Adrenal gland (tissue), 9 donors: ENCODE measurements at regions not wholly inside any gene's neighbourhood (a gene's known extent, or its start where the extent isn't known, plus 50 kb on each side); places are given as distances from the start of the nearest gene placed in this dataset.

Source experiments
- DNase-seq, 7 donors: peaks; one replicate each; pipeline ENCODE4 v3.0.0-alpha.2; 2019 to 2020
- H3K27ac ChIP-seq, 5 donors: fragments of 200-600 bp; sonication (generic) in 4 of 5; 1 replicate in 3 of 5; 2 replicates in 2 of 5; pipeline versions ENCODE4 v1.5.1 to v1.8.0; 2016 to 2020; ENCODE audit warnings: mild to moderate bottlenecking in 1 of 5
- H3K27me3 ChIP-seq: fragments of 200-600 bp; 2 replicates; pipeline ENCODE4 v1.8.0; 2021
- H3K36me3 ChIP-seq, 2 donors: fragments of 200-600 bp; replicated peaks in 1 of 2; 1 replicate in 1 of 2; 2 replicates in 1 of 2; pipeline versions ENCODE4 v1.5.1 to v1.8.0; 2018 to 2022
- H3K4me1 ChIP-seq, 2 donors: fragments of 200-600 bp; replicated peaks in 1 of 2; 1 replicate in 1 of 2; 2 replicates in 1 of 2; pipeline versions ENCODE4 v1.5.1 to v1.8.0; 2018 to 2021
- H3K4me3 ChIP-seq, 4 donors: fragments of 200-600 bp; sonication (generic) in 3 of 4; one replicate each; pipeline ENCODE4 v1.5.1; 2016 to 2018
- H3K9me3 ChIP-seq, 3 donors: fragments of 200-600 bp; sonication (generic) in 1 of 3; replicated peaks in 1 of 3; 1 replicate in 2 of 3; 2 replicates in 1 of 3; pipeline versions ENCODE4 v1.5.1 to v1.8.0; 2016 to 2021
- POLR2A ChIP-seq, 2 donors: fragments of 450-650 bp; IDR thresholded peaks; one replicate each; pipeline ENCODE4 v1.6.1; 2017; ENCODE audit warnings: antibody characterized with exemption in 2 of 2, mild to moderate bottlenecking in 2 of 2, moderate library complexity in 1 of 2
- WGBS, 4 donors: extraction: QIAGEN DNeasy Blood & Tissue Kit in 2 of 4; methylation state at CpG; one replicate each; pipeline versions ENCODE4 v1.1.5 to v1.1.7; 2013 to 2017; 5-methylcytosine and 5-hydroxymethylcytosine counted together
- intact Hi-C, 2 donors: fragments of 100-400 bp; cut with DNase I; formaldehyde crosslinking; loops; one replicate each; pipeline versions ENCODE4 v1.14.1 to v1.15.0; 2022 to 2023
- TF ChIP-seq, protein P1 (sequence below), 6 experiments: fragments of 450-650 bp in 4 of 6; fragments of 200-600 bp in 2 of 6; sonication (generic) in 1 of 6; IDR thresholded peaks; 1 replicate in 5 of 6; 2 replicates in 1 of 6; pipeline versions ENCODE4 v1.5.1 to v1.8.0; 2016 to 2021; ENCODE audit warnings: antibody characterized with exemption in 6 of 6, mild to moderate bottlenecking in 2 of 6, moderate library complexity in 1 of 6
- donor health status: healthy with polysubstance abuse.
- donor health status: Bipolar disorder and iron deficiency.
- donor health status: DM: yes; HTN: yes; CAD: no.
- donor health status: DM: no; HTN: no; CAD: no.
- donor health status: DM: no; HTN: no; CAD: no.

DNA sequence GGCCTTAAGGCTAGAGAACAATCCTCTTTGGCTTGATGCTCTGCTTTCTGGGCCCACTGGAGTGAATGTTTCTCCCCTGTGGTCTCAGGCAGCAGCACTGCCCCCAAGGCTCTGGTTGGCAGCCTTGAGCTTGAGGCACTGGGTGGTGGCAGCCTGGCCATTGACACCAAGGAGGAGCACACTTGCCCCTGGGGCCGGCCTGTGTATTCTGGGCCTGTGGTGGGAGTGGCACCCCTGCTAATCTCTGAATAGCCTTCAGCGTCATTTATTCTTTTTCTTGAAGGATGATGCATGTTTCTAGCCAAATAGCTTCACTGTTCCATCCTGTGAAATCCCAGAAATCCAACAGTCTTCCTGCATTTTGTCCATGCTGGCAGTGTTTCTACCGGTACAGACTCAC, 191.4 kb downstream of the OLFM4 start:
- no peaks in the 10 kb centered on the region for H3K27me3 ChIP-seq
- no peaks in the 10 kb centered on the region for H3K9me3 ChIP-seq
- WGBS, 4 donors, result 75 to 88% (median 84%) methylated on average over 2 to 3 of the region's 3 CpGs
- DNase-seq, result no peak
- TF ChIP-seq, protein P1, sequence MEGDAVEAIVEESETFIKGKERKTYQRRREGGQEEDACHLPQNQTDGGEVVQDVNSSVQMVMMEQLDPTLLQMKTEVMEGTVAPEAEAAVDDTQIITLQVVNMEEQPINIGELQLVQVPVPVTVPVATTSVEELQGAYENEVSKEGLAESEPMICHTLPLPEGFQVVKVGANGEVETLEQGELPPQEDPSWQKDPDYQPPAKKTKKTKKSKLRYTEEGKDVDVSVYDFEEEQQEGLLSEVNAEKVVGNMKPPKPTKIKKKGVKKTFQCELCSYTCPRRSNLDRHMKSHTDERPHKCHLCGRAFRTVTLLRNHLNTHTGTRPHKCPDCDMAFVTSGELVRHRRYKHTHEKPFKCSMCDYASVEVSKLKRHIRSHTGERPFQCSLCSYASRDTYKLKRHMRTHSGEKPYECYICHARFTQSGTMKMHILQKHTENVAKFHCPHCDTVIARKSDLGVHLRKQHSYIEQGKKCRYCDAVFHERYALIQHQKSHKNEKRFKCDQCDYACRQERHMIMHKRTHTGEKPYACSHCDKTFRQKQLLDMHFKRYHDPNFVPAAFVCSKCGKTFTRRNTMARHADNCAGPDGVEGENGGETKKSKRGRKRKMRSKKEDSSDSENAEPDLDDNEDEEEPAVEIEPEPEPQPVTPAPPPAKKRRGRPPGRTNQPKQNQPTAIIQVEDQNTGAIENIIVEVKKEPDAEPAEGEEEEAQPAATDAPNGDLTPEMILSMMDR (IDR thresholded peaks at IDR 0.05), result no peak
- no peak for TF ChIP-seq POLR2A (IDR thresholded peaks at IDR 0.05)
- H3K4me1 ChIP-seq, result no peaks in the 10 kb centered on the region
- H3K36me3 ChIP-seq, result no peaks in the 10 kb centered on the region
- intact Hi-C loops, result no loop called here
- no peak overlapping the region for H3K27ac ChIP-seq
- no peak overlapping the region for H3K4me3 ChIP-seq

DNA sequence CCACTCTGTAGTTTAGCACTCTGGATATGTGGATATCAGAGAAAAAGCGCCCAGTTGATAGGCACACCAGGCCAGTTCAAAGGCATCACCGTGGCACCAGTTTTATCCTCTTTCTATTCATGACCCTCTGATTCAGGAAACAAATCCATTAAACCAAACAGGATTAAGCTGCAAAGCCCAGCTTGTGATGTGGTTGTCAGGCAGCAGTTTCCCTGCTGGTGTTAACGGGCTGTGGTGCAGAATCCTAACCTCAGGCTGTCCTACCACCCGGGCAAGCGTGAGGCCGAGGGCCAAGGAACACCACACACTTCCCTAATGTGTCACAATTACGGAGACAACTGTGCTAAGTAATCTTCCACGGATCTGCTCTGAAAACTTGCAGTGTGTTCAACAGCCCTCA, 209.1 kb downstream of the OLFM4 start:
- no peaks in the 10 kb centered on the region for H3K27me3 ChIP-seq
- 46 to 61% (median 52%) methylated on average over 7 to 8 of the region's 8 CpGs for WGBS, 4 donors
- no peak for TF ChIP-seq POLR2A (IDR thresholded peaks at IDR 0.05)
- TF ChIP-seq, protein P1 (IDR thresholded peaks at IDR 0.05), result no peak
- no peak for DNase-seq
- H3K4me1 ChIP-seq, result no peaks in the 10 kb centered on the region
- no peaks in the 10 kb centered on the region for H3K9me3 ChIP-seq
- H3K36me3 ChIP-seq, result no peaks in the 10 kb centered on the region
- intact Hi-C loops, result no loop called here
- no peak overlapping the region for H3K4me3 ChIP-seq
- no peak overlapping the region for H3K27ac ChIP-seq

DNA sequence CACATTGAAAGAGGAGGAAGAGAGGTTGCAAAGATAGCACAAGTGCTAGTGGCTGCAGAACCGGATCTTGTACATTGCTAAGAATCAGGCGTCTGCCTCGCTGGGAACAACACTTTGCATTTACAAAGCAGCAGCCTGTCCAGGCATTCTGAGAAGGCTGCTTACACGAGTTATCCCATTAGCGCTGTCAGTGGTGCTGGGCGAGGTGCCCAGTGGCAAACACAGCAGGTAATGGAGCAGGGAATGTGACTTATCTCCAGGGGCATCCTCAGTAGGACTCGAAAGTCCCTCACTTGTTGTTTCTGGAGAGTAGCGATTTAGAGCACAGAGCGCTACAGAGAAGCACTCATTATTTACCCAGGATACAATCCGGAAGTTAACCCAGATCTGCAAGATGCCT, 209.6 kb downstream of the OLFM4 start:
- intact Hi-C loops, result no loop called here
- Histone ChIP-seq H3K27ac (no peak overlapping the region), H3K4me3 (no peak overlapping the region), H3K27me3 (no peaks in the 10 kb centered on the region), H3K4me1 (no peaks in the 10 kb centered on the region), H3K36me3 (no peaks in the 10 kb centered on the region), H3K9me3 (no peaks in the 10 kb centered on the region)
- no peak for DNase-seq
- 36 to 65% (median 43%) methylated on average over 4 to 10 of the region's 10 CpGs for WGBS, 4 donors
- TF ChIP-seq, protein P1 (IDR thresholded peaks at IDR 0.05), result no peak

DNA sequence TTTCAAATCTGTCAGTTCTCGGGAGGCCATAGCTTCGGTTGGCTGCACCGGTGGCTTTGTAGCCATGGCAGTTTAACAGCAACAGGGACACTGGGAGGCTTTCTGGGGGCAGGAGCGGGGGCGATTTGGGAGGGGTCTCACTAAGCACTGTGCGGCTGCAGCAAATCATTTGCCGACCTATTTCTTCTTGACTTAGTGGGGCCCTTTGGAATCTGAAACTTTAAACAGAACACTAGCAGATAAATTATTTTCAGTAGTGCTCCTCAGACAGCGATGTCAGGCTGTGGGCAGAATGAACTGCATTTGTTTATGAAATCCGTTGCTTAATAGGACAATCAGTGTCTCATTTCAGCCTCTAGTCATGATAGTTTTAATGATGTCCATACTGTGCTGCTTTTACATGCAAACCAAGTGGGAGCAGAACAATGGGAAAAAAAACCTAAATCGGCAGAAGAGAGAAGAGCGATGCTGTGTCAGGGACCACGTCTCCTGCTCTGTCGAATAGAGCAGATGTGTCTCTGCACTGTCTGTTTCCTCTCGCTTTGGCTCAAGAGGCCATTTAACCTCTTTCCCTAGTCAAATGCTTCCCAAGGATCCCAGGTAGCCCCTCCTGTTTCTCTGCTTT, 211.9 kb downstream of the OLFM4 start:
- no peaks in the 10 kb centered on the region for H3K36me3 ChIP-seq
- DNase-seq, result no peak
- H3K9me3 ChIP-seq, result no peaks in the 10 kb centered on the region
- H3K27me3 ChIP-seq, result no peaks in the 10 kb centered on the region
- no peak overlapping the region for H3K27ac ChIP-seq
- intact Hi-C loops, result no loop called here
- no peak overlapping the region for H3K4me3 ChIP-seq
- no peaks in the 10 kb centered on the region for H3K4me1 ChIP-seq
- no peak for TF ChIP-seq POLR2A (IDR thresholded peaks at IDR 0.05)
- TF ChIP-seq, protein P1 (IDR thresholded peaks at IDR 0.05), result no peak
- WGBS, 4 donors, result 29 to 59% (median 39%) methylated on average over 14 of the region's 14 CpGs
